GM19023 (cell line): ENCODE measurements at regions not wholly inside any gene's neighbourhood (a gene's known extent, or its start where the extent isn't known, plus 50 kb on each side); places are given as distances from the start of the nearest gene placed in this dataset.

Source experiments
- ATAC-seq: cut with Tn5 transposase; IDR thresholded peaks from one replicate; pipeline ENCODE4 v1.9.1; 2021; ENCODE audit warnings: mild to moderate bottlenecking, moderate library complexity; ENCODE audit not compliant: unreplicated experiment

DNA sequence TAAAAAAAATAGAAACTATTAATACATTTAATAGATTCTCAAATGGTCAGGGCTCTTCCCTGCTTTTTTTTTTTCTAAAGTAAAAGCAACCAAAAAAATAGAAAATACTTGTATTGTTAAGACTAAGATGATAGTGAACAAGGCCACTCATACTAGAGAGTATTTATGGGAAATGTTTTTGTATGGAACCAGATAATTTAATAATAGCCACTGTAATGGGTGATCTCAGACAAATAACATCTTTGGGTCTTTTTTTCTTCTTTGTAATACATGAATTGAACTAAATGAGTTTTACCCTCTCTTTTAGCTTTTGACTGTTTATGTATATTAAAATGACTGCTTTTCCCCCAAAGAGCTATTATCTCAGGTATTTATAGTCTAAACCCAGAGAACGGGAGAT is 92.1 kb upstream of the ELOVL6 start:
- ATAC-seq = no peak

- no peak for ATAC-seq
These were observed 91.2 kb upstream of the ELOVL6 start for GRCh38 chr4:110289601-110290100.

GRCh38 chr4:110287130-110287529 is 88.7 kb upstream of the ELOVL6 start:
- ATAC-seq = peak; percentile 99

DNA sequence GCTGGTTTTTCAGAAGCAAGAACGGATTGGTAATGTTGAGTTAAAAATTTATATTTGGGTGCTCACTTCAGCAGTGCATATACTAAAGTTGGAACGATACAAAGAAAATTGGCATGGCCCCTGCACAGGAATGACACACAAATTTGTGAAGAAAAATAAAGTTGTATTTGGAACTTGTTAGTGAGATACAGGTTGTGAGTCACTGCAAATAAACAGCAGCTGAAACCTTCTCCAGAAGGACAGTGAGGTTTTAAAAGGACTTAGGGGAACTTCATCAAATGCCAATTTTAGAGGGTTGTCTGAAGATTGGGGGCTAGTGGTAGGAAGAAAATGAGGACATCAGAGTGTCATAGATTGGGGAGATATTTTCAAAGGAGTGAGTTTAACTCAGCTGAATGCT is 79.7 kb upstream of the ELOVL6 start:
- ATAC-seq = no peak

GRCh38 chr4:110275871-110276270 is 77.5 kb upstream of the ELOVL6 start:
- no peak for ATAC-seq

GRCh38 chr4:110271986-110272385 is 73.6 kb upstream of the ELOVL6 start:
- ATAC-seq = no peak

- ATAC-seq = no peak
These were observed 72.2 kb upstream of the ELOVL6 start for GRCh38 chr4:110270492-110271197.

- ATAC-seq = no peak
These were observed 70.4 kb upstream of the ELOVL6 start for GRCh38 chr4:110268790-110269189.

DNA sequence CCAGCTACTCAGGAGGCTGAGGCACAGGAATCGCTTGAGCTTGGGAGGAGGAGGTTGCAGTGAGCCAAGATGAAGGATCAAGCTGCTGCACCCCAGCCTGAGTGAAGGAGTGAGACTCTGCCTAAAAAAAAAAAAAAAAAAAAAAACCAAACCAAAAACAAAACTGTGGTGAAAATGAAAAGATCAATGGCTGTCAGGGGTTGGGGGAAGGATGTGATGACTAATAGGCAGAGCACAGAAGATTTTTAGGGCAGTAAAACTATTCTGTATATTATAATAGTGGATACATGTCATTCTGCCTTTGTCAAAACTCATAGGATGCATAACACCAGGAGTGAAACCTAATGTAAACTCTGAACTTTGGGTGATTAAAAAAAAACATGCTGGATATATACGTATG is 69.9 kb upstream of the ELOVL6 start:
- peak; percentile 67 for ATAC-seq

- ATAC-seq = no peak
These were observed 67.7 kb upstream of the ELOVL6 start for GRCh38 chr4:110266136-110266535.

DNA sequence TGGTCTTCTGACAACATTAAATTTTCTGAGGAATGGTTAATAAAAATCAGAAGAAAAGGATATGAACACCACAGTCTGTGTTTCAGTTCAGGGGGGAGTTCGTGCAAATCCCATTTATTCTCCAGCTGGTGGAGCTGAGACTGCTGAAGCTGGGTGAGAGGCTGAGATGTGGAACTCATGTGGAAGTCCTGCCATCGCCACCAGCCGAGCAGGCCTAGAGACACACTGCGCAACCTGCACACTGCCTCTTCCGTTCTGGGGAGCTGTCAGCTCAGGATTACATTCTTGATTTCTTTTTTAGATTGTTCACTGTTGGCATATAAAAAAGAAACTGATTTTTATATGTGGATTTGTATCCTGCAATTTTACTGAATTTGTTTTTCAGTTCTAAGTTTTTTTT is 66.6 kb upstream of the ELOVL6 start:
- ATAC-seq = no peak

DNA sequence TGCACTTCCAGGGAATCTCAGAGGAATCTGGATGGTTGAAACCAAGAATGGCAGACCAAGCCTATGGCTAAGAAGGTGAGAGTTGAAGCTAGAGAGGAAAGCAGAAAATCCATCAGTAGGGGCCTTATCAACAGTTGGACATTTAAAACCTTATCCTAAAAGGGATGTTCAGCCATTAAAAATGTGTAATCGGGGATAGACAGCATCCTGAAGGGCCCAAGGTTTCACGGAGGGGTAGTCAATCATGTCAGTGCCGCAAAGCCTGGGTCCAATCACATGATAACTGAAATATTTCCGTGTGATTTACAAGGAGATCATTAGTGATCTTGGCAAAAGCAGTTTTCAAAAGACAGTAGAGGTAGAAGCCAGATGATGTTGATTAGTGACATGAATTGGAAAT is 61.9 kb upstream of the ELOVL6 start:
- ATAC-seq = no peak

DNA sequence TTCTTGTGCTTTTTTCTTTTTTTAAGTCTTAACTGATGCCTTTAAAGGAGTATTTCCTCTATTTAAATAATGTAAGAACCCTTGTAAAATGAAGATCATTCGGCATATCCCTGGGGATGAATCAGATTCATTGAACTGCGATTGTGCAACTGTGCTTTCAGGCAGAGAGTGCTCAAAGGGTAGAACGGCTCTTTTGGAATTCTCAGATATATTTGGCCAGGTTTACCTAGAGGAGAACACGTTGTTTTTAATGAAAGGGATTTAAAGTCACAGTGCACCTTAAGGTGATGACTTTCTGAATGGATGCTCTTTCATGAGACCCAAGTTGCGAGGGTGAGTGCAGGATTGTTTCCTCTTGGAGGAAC is 51.6 kb upstream of the ELOVL6 start:
- no peak for ATAC-seq

DNA sequence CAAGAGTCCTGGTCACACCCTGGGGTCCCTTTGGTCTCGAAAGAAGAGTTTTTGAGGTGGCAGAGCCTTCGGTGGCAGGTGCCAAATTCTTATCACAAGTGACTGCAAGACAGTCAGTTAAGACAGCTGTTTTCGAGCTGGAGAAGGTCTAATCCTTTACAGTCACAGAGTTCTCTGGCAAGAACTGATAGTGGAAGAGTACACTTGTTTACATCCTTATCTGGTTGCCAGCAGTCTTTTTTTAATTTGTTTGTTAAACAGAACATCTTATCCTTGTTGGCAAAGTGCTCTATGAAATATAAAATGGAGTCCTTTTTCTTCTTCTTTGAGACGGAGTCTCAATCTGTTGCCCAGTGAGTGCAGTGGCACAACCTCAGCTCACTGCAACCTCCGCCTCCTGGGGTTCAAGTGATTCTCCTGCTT is 50.4 kb upstream of the ELOVL6 start:
- ATAC-seq = no peak
